LNCaP clone FGC (cell line): ENCODE measurements at regions not wholly inside any gene's neighbourhood (a gene's known extent, or its start where the extent isn't known, plus 50 kb on each side); places are given as distances from the start of the nearest gene placed in this dataset.

Experiments
- DNase-seq: peaks from one replicate; pipeline ENCODE4 v3.0.0-alpha.2; 2011; ENCODE audit warnings: low read depth
- H3K4me3 ChIP-seq: 2 replicates; pipeline ENCODE4 v1.5.1; 2011; ENCODE audit warnings: mild to moderate bottlenecking, low read depth, low read length, control low read depth
- TF ChIP-seq, protein P1 (sequence below): IDR thresholded peaks from 2 replicates; pipeline ENCODE4 v1.5.1; 2012; ENCODE audit warnings: mild to moderate bottlenecking; ENCODE audit not compliant: control insufficient read depth, insufficient read depth; ENCODE audit errors: extremely low read depth

GRCh38 chr7:115125312-115125711, 203.4 kb downstream of the MDFIC start:
- TF ChIP-seq, protein P1, sequence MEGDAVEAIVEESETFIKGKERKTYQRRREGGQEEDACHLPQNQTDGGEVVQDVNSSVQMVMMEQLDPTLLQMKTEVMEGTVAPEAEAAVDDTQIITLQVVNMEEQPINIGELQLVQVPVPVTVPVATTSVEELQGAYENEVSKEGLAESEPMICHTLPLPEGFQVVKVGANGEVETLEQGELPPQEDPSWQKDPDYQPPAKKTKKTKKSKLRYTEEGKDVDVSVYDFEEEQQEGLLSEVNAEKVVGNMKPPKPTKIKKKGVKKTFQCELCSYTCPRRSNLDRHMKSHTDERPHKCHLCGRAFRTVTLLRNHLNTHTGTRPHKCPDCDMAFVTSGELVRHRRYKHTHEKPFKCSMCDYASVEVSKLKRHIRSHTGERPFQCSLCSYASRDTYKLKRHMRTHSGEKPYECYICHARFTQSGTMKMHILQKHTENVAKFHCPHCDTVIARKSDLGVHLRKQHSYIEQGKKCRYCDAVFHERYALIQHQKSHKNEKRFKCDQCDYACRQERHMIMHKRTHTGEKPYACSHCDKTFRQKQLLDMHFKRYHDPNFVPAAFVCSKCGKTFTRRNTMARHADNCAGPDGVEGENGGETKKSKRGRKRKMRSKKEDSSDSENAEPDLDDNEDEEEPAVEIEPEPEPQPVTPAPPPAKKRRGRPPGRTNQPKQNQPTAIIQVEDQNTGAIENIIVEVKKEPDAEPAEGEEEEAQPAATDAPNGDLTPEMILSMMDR, result no peak
- no peak for DNase-seq
- H3K4me3 ChIP-seq, result no peak overlapping the region

DNA sequence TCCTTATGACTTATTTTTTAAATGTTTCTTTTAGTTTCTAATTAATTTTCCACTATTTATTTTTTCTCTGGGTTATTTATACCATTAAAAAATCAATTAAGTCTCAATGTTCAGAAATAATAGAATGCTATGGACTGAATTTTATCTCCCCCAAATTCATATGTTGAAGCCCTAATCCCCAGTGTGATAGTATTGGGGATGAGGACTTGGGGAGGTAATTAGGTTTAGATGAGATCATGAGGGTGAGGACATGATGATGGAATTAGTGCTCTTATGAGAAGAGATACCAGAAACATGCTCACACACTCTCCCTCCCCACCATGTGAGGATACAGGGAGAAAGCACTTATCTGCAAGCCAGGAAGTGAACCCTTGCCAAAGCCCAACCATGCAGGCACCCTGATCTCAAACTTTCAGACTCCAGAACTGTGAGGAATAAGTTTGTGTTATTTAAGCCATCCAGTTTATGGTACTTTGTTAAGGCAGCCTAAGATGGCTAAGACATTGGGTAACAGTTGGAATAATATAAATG, 202.6 kb downstream of the MDFIC start:
- no peak for DNase-seq
- H3K4me3 ChIP-seq, result no peak overlapping the region
- TF ChIP-seq, protein P1, result no peak

- H3K4me3 ChIP-seq, result no peak overlapping the region
- no peak for DNase-seq
- TF ChIP-seq, protein P1, result no peak
Observed at GRCh38 chr7:115123441-115123840, 201.5 kb downstream of the MDFIC start.

- DNase-seq, result no peak
- H3K4me3 ChIP-seq, result no peak overlapping the region
- TF ChIP-seq, protein P1, result no peak
Observed at GRCh38 chr7:115122388-115122787, 200.5 kb downstream of the MDFIC start.

- TF ChIP-seq, protein P1, result no peak
- no peak overlapping the region for H3K4me3 ChIP-seq
- no peak for DNase-seq
Observed at GRCh38 chr7:115117748-115118147, 195.9 kb downstream of the MDFIC start.

DNA sequence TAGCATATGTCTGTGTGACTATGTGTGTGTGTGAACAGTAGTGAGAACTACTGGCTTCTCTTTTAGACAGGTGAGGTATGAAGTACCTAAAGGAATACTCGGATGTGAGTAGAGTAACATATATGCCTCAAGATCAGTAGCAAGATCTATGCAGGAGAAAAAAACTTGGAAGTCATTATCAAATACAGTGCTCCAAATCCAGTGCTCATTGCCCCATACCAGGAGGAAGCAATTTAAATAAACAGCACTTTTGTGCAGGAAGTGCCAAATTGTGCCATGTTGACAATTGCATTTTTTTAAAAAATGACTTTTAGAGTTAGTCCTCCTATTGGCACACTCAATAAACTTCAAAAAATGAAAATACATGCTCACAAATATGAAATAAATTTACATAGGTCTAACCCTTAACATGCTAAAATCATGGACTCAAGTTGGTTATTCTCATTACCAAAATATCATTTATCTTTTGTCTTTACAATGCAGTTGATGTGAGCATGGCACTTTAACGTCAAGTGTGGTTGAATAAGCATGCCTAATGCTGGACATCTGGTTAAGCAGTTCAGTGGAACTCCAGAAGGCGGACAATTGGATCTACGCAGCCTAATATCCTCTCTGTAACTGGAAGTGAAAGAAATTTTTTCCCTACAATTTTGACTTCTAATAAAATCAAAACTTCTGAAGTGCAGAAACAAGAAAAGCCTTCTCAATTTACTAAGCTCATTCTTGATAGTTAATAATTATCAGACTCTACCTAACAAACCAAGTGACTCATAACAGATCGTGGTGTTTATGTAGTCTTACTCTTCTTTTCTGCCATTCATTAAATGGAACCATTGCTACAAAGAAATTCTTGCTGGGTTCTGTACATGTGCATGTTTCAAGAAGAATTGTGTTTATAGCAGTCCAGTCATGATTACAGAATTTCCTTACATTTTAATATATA, 195.2 kb downstream of the MDFIC start:
- no peak overlapping the region for H3K4me3 ChIP-seq
- TF ChIP-seq, protein P1, result no peak
- DNase-seq, result no peak
